HEK293T (cell line): ENCODE measurements at regions not wholly inside any gene's neighbourhood (a gene's known extent, or its start where the extent isn't known, plus 50 kb on each side); places are given as distances from the start of the nearest gene placed in this dataset.

Experiments
- CTCF ChIA-PET: fragments of 350-600 bp; formaldehyde crosslinking; extraction: SDS; loops from one replicate; lab custom pipeline; 2021; ENCODE audit warnings: antibody characterized with exemption, inconsistent platforms; lab: Yijun Ruan, JAX
- POLR2A ChIA-PET: fragments of 350-600 bp; formaldehyde crosslinking; extraction: SDS; loops from one replicate; lab custom pipeline; 2020; ENCODE audit warnings: antibody characterized with exemption, inconsistent platforms; lab: Yijun Ruan, JAX
- DNase-seq: peaks from one replicate; pipeline ENCODE4 v3.0.0; 2012; ENCODE audit warnings: mixed read lengths; ENCODE audit errors: extremely low spot score
- ARNT ChIP-seq: fragments of 450-650 bp; IDR thresholded peaks from 2 replicates; pipeline ENCODE4 v1.6.1; 2017; ENCODE audit warnings: mild to moderate bottlenecking
- BHLHE40 ChIP-seq: fragments of 450-650 bp; IDR thresholded peaks from 2 replicates; pipeline ENCODE4 v1.6.1; 2016; ENCODE audit warnings: mild to moderate bottlenecking, moderate library complexity, borderline replicate concordance
- CTBP1 ChIP-seq: fragments of 450-650 bp; IDR thresholded peaks from 2 replicates; pipeline ENCODE4 v1.6.1; 2016; ENCODE audit warnings: borderline replicate concordance
- ELF4 ChIP-seq: fragments of 450-650 bp; IDR thresholded peaks from 2 replicates; pipeline ENCODE4 v1.6.1; 2017; ENCODE audit warnings: antibody characterized with exemption
- FOXA1 ChIP-seq: fragments of 450-650 bp; IDR thresholded peaks from 2 replicates; pipeline ENCODE4 v1.6.1; 2016; ENCODE audit warnings: mild to moderate bottlenecking
- FOXK2 ChIP-seq: fragments of 450-650 bp; IDR thresholded peaks from 2 replicates; pipeline ENCODE4 v1.6.1; 2016; ENCODE audit warnings: mild to moderate bottlenecking
- FOXM1 ChIP-seq: fragments of 450-650 bp; IDR thresholded peaks from 2 replicates; pipeline ENCODE4 v1.6.1; 2017; ENCODE audit warnings: mild to moderate bottlenecking, borderline replicate concordance
- HDGF ChIP-seq: fragments of 450-650 bp; IDR thresholded peaks from 2 replicates; pipeline ENCODE4 v1.6.1; 2017; ENCODE audit warnings: antibody characterized with exemption, borderline replicate concordance
- L3MBTL2 ChIP-seq: fragments of 450-650 bp; conservative IDR thresholded peaks from 2 replicates; pipeline ENCODE4 v1.6.1; 2016; ENCODE audit warnings: mild to moderate bottlenecking
- LEF1 ChIP-seq: fragments of 450-650 bp; IDR thresholded peaks from 2 replicates; pipeline ENCODE4 v1.6.1; 2017; ENCODE audit warnings: mild to moderate bottlenecking, borderline replicate concordance
- NFRKB ChIP-seq: fragments of 450-650 bp; IDR thresholded peaks from 2 replicates; pipeline ENCODE4 v1.6.1; 2016; ENCODE audit warnings: mild to moderate bottlenecking, moderate library complexity
- SP1 ChIP-seq: fragments of 450-650 bp; IDR thresholded peaks from 2 replicates; pipeline ENCODE4 v1.6.1; 2017
- SUZ12 ChIP-seq: fragments of 450-650 bp; IDR thresholded peaks from 2 replicates; pipeline ENCODE4 v1.6.1; 2016; ENCODE audit warnings: mild to moderate bottlenecking
- TARDBP ChIP-seq: fragments of 450-650 bp; IDR thresholded peaks from 2 replicates; pipeline ENCODE4 v1.6.1; 2016
- ZNF384 ChIP-seq: fragments of 450-650 bp; IDR thresholded peaks from 2 replicates; pipeline ENCODE4 v1.6.1; 2016
- TF ChIP-seq, protein P1 (sequence below): fragments of 450-650 bp; IDR thresholded peaks from 2 replicates; pipeline ENCODE4 v1.6.1; 2016

DNA sequence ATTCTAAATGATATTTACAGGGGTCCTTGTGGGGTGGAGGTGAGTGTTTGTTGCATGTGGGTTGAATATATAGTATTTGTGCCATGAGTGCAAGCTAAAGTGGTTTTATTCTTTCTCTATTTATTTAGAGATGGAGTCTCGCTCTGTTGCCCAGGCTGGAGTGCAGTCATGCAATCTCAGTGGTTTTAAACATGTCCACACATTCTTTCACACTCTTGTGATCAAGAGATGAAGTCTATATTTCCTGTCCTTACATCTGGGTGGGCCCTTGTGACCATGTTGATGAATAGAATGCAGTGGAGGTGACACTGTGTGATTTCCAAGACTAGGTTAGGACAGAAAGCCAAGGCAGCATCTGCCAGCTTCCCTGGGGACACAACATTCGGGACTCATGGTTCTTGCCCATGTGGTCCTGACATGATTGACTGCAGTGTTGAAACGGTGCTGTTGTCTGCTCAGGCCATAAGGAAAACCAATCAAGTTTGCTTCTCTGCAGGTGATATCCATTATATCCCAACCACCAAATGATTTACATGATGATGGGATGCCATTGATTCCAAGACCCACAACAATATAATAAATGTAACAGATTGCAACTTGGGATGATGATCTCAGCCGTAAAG lies 172.6 kb downstream of the SUDS3 start:
- no peak for DNase-seq
- no peak for TF ChIP-seq HDGF
- TF ChIP-seq, protein P1, sequence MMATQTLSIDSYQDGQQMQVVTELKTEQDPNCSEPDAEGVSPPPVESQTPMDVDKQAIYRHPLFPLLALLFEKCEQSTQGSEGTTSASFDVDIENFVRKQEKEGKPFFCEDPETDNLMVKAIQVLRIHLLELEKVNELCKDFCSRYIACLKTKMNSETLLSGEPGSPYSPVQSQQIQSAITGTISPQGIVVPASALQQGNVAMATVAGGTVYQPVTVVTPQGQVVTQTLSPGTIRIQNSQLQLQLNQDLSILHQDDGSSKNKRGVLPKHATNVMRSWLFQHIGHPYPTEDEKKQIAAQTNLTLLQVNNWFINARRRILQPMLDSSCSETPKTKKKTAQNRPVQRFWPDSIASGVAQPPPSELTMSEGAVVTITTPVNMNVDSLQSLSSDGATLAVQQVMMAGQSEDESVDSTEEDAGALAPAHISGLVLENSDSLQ = no peak
- TF ChIP-seq CTBP1 = no peak
- no peak for TF ChIP-seq ZNF384
- no peak for TF ChIP-seq FOXM1
- TF ChIP-seq ELF4 = no peak
- no peak for TF ChIP-seq FOXK2
- TF ChIP-seq FOXA1 = no peak
- TF ChIP-seq BHLHE40 = no peak
- no peak for TF ChIP-seq SP1
- TF ChIP-seq ARNT = no peak
- no peak for TF ChIP-seq LEF1
- no peak for TF ChIP-seq TARDBP
- TF ChIP-seq L3MBTL2 = no peak
- TF ChIP-seq SUZ12 = no peak
- no peak for TF ChIP-seq NFRKB
- ChIA-PET CTCF (no interaction called here), POLR2A (no interaction called here)

DNA sequence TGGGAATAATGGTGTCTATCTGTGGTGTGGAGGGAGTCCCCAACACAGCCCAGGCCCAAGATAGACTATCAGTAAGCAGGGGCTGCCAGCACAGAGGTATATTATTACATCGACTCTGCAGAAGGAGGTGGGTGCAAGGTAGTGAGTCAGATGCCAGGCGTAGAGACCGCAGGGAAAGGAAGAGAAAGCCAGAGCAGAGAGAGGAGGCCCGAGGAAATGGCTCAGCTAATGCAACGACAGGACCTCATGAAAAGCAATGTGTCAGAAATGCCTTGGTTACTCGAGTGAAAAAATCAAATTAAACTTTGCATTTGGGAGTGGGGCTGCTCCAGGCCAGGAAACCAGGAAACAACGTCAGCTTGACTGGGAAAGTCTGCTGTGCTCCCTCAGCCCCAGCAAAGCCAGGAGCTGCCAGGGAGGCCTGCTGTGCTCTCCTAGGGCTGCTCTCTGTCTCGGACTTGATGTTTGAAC lies 173.2 kb downstream of the SUDS3 start:
- ChIA-PET POLR2A (no interaction called here), CTCF (no interaction called here)
- no peak for DNase-seq
- no peak for TF ChIP-seq FOXM1
- TF ChIP-seq FOXA1 = no peak
- no peak for TF ChIP-seq SUZ12
- no peak for TF ChIP-seq ARNT
- no peak for TF ChIP-seq ZNF384
- no peak for TF ChIP-seq SP1
- no peak for TF ChIP-seq CTBP1
- TF ChIP-seq HDGF = no peak
- TF ChIP-seq, protein P1 = no peak
- no peak for TF ChIP-seq LEF1

DNA sequence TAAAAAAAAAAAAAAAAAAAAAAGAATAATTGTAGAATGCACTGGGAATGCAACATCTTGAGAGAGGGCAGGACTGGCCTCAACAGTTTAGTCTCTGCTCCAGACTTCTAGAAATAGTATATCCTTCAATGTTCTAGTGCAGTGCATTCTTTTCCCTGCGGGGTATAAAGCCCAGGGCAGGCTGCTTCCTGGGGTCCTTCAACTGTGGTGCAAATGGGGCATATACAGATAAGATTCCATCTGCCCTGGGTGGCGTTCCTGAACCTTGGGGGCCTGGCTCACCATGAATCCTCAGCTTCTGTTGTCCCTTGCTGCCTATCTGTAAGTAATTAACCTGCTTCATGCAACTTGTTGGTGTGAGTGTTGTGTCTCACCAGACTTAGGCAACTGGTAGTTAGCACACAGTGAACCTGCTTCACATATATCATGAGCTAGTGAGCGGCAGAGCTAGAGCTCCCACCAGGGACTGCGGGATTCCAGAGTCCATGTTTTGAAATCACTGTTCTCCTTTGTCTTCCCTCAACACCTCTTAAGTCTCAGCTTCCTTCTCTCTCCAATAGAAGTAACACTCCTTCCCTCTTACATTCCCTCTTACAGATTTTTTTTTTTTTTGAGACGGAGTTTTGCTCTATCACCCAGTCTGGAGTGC lies 177.6 kb downstream of the SUDS3 start:
- no peak for DNase-seq
- TF ChIP-seq LEF1 (no peak), FOXM1 (no peak), NFRKB (no peak), FOXK2 (no peak), ZNF384 (no peak), BHLHE40 (no peak), CTBP1 (no peak), L3MBTL2 (no peak), ARNT (no peak), SP1 (no peak), HDGF (no peak), FOXA1 (no peak), TARDBP (no peak)
- TF ChIP-seq, protein P1 = no peak
- CTCF ChIA-PET = interaction anchor here (0.6 kb wide), 1 partner anchor 483 kb away, joined by 5 read pairs; no protein-coding TSS in a partner anchor
- POLR2A ChIA-PET = no interaction called here

DNA sequence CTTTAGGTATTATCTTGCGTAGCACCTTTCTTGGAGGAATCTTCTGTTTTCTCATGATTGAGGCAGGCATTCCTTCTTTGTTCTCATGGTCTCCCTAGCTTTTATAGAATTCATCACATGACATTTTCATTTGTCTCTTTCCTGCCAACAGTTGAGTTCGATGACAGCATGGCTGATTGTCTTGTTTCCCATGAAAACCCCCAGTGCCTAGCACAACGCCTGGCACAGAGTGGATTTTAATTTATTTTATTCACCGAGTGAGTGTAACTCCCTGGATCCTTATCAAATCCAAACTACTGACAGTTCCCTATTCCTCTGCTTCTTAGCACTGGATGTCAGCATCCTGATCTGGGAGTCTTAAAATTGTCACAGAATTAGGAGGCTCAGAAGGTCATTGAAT lies 182.6 kb downstream of the SUDS3 start:
- CTCF ChIA-PET = no interaction called here
- POLR2A ChIA-PET = no interaction called here
- DNase-seq = no peak
- no peak for TF ChIP-seq CTBP1
- no peak for TF ChIP-seq ZNF384
- TF ChIP-seq TARDBP = no peak
- TF ChIP-seq SUZ12 = no peak

DNA sequence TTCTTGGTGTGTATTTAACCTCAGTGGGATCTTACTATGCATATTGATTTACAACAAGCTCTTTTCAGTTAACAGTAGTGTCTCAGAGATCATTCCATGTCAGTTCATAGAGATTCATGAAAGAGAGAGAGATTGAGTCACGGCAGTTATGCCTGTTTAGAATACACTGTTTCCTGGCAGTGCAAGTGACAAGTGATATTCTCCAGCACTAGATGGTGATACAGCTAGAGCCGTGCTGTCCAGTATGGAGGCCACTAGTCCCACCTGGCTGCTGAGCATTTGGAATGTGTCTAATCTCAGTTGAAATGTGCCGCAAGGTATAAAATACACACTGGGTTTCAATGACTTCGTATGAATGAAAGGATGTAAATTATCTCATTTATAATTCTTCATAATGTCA lies 184.4 kb downstream of the SUDS3 start:
- no peak for DNase-seq
- POLR2A ChIA-PET = no interaction called here
- TF ChIP-seq ARNT (no peak), BHLHE40 (no peak), FOXA1 (no peak), FOXM1 (no peak), NFRKB (no peak), HDGF (no peak), LEF1 (no peak), L3MBTL2 (no peak), CTBP1 (no peak), ELF4 (no peak), ZNF384 (no peak), FOXK2 (no peak), TARDBP (no peak), SP1 (no peak)
- TF ChIP-seq, protein P1 = no peak
- CTCF ChIA-PET = no interaction called here
